ENCODE measurements at regions not wholly inside any gene's neighbourhood (a gene's known extent, or its start where the extent isn't known, plus 50 kb on each side); places are given as distances from the start of the nearest gene placed in this dataset.

DNA sequence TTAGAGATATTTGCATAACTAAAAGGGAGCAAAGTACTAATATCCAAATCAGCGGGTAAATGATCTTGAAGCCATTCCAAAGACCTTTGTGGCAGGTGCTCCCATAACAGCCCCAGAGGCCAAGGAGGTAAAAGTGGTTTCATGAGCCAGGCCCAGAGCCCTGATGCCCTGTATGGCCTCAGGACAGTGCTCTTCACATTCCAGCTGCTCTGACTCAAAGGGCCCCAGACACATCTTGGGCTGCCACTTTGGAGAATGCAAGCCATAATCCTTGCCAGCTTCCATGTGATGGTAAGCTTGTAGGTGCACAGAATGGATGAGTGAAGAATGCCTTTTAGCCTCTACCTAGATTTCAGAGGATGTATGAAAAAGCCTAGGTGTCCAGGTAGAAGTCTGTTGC, 933.4 kb downstream of the SLC16A7 start:
- H3K27ac ChIP-seq (ENCODE audit: control insufficient read depth, insufficient read depth, low read length): no peak overlapping the region
- no peak overlapping the region for H3K9ac ChIP-seq (ENCODE audit: control insufficient read depth, extremely low read depth, insufficient read depth, low read length)
- no peaks in the 10 kb centered on the region for H3K9me3 ChIP-seq (ENCODE audit: control insufficient read depth, low read depth, low read length)
- no peaks in the 10 kb centered on the region for H3K9me1 ChIP-seq (ENCODE audit: control insufficient read depth, extremely low read depth, insufficient read depth, low read length)
- no peaks in the 10 kb centered on the region for H4K20me1 ChIP-seq (ENCODE audit: control insufficient read depth, extremely low read depth, insufficient read depth, low read length)
- no peaks in the 10 kb centered on the region for H3K27me3 ChIP-seq (ENCODE audit: control insufficient read depth, extremely low read depth, insufficient read depth, low read length)
- no peaks in the 10 kb centered on the region for H3K36me3 ChIP-seq (ENCODE audit: control insufficient read depth in 2 of 2, extremely low read depth in 1 of 2, insufficient read depth in 2 of 2, low read length in 2 of 2)
- dilution Hi-C loops (cut with MboI; ENCODE audit: extremely low pct_ligation_motif_present, low sequenced_read_pairs): no loop called here
- H3K4me2 ChIP-seq (ENCODE audit: control insufficient read depth, extremely low read depth, insufficient read depth, low read depth, low read length): no peak overlapping the region
- H3K4me3 ChIP-seq (ENCODE audit: control insufficient read depth in 2 of 3, extremely low read depth in 1 of 3, insufficient read depth in 2 of 3, low read depth in 1 of 3, low read length in 3 of 3): no peak overlapping the region
- FAIRE-seq (no peak), DNase-seq (ENCODE audit: low read depth, low spot score) (no peak)
- TF ChIP-seq EZH2 (IDR thresholded peaks at IDR 0.05; ENCODE audit: low read length): no peak
- TF ChIP-seq, protein P1, sequence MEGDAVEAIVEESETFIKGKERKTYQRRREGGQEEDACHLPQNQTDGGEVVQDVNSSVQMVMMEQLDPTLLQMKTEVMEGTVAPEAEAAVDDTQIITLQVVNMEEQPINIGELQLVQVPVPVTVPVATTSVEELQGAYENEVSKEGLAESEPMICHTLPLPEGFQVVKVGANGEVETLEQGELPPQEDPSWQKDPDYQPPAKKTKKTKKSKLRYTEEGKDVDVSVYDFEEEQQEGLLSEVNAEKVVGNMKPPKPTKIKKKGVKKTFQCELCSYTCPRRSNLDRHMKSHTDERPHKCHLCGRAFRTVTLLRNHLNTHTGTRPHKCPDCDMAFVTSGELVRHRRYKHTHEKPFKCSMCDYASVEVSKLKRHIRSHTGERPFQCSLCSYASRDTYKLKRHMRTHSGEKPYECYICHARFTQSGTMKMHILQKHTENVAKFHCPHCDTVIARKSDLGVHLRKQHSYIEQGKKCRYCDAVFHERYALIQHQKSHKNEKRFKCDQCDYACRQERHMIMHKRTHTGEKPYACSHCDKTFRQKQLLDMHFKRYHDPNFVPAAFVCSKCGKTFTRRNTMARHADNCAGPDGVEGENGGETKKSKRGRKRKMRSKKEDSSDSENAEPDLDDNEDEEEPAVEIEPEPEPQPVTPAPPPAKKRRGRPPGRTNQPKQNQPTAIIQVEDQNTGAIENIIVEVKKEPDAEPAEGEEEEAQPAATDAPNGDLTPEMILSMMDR (optimal IDR thresholded peaks at IDR 0.05 in 1 of 3, IDR thresholded peaks at IDR 0.05 in 1 of 3, conservative IDR thresholded peaks at IDR 0.05 in 1 of 3; ENCODE audit: extremely low read depth in 1 of 3, insufficient read depth in 2 of 3, low read length in 3 of 3): no peak
- H2AFZ ChIP-seq (ENCODE audit: control insufficient read depth, low read length): no peak overlapping the region
- H3K79me2 ChIP-seq (ENCODE audit: control insufficient read depth, insufficient read depth, low read length): no peaks in the 10 kb centered on the region
- H3K4me1 ChIP-seq (ENCODE audit: control insufficient read depth, extremely low read depth, insufficient read depth, low read length): no peaks in the 10 kb centered on the region

DNA sequence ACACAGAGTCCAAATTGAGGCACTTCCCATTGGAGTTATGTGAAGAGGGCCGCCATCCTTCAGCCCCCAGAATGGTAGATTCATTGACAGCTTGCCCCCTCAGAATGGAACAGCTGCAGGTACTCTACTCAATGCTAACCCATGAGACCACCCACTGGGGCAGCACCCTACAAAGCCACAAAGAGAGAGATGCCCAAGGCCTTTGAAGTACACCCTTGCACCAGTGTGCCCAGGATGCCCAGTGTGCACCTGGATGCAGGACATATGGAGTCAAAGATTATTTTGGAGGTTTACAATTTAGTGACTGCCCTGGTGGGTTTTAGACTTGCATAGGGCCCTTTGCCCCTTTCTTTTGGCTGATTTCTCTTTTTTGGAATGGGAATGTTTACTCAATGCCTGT, 933.9 kb downstream of the SLC16A7 start:
- H3K9me3 ChIP-seq (ENCODE audit: control insufficient read depth, low read depth, low read length): no peaks in the 10 kb centered on the region
- dilution Hi-C loops (cut with MboI; ENCODE audit: extremely low pct_ligation_motif_present, low sequenced_read_pairs): loop anchor here (10.0 kb wide), 1 partner anchor 65 kb away; no protein-coding TSS in a partner anchor
- H4K20me1 ChIP-seq (ENCODE audit: control insufficient read depth, extremely low read depth, insufficient read depth, low read length): no peaks in the 10 kb centered on the region
- no peak for DNase-seq (ENCODE audit: low read depth, low spot score)
- no peak overlapping the region for H3K4me2 ChIP-seq (ENCODE audit: control insufficient read depth, extremely low read depth, insufficient read depth, low read depth, low read length)
- no peaks in the 10 kb centered on the region for H3K27me3 ChIP-seq (ENCODE audit: control insufficient read depth, extremely low read depth, insufficient read depth, low read length)
- no peaks in the 10 kb centered on the region for H3K4me1 ChIP-seq (ENCODE audit: control insufficient read depth, extremely low read depth, insufficient read depth, low read length)
- no peaks in the 10 kb centered on the region for H3K36me3 ChIP-seq (ENCODE audit: control insufficient read depth in 2 of 2, extremely low read depth in 1 of 2, insufficient read depth in 2 of 2, low read length in 2 of 2)
- no peaks in the 10 kb centered on the region for H3K79me2 ChIP-seq (ENCODE audit: control insufficient read depth, insufficient read depth, low read length)
- H2AFZ ChIP-seq (ENCODE audit: control insufficient read depth, low read length): no peak overlapping the region
- no peak overlapping the region for H3K4me3 ChIP-seq (ENCODE audit: control insufficient read depth in 2 of 3, extremely low read depth in 1 of 3, insufficient read depth in 2 of 3, low read depth in 1 of 3, low read length in 3 of 3)
- no peak for TF ChIP-seq EZH2 (IDR thresholded peaks at IDR 0.05; ENCODE audit: low read length)
- TF ChIP-seq, protein P1 (optimal IDR thresholded peaks at IDR 0.05 in 1 of 3, IDR thresholded peaks at IDR 0.05 in 1 of 3, conservative IDR thresholded peaks at IDR 0.05 in 1 of 3; ENCODE audit: extremely low read depth in 1 of 3, insufficient read depth in 2 of 3, low read length in 3 of 3): no peak
- no peak overlapping the region for H3K9ac ChIP-seq (ENCODE audit: control insufficient read depth, extremely low read depth, insufficient read depth, low read length)
- H3K9me1 ChIP-seq (ENCODE audit: control insufficient read depth, extremely low read depth, insufficient read depth, low read length): no peaks in the 10 kb centered on the region
- H3K27ac ChIP-seq (ENCODE audit: control insufficient read depth, insufficient read depth, low read length): no peak overlapping the region
- FAIRE-seq: no peak
